ENCODE measurements at regions not wholly inside any gene's neighbourhood (a gene's known extent, or its start where the extent isn't known, plus 50 kb on each side); places are given as distances from the start of the nearest gene placed in this dataset.

GRCh38 chr18:3345452-3345851 lies 83.5 kb downstream of the MYL12B start:
- ChIA-PET CTCF (no interaction called here), POLR2A (ENCODE audit: unreplicated experiment) (interaction anchor here (0.6 kb wide), 1 partner anchor 326 kb away, joined by 8 read pairs; no protein-coding TSS in a partner anchor)
- no CpG with 5 or more reads among the region's 2 CpGs for WGBS, 2 experiments (ENCODE audit: extremely low coverage in 2 of 2, insufficient read length in 1 of 2)
- in situ Hi-C loops (cut with MboI; ENCODE audit: low sequenced_read_pairs), result no loop called here
- Histone ChIP-seq H2AK5ac (ENCODE audit: low read depth, low read length) (no peak overlapping the region), H3K18ac (ENCODE audit: low read depth, low read length) (no peak overlapping the region), H3K4ac (ENCODE audit: low read depth, low read length) (no peak overlapping the region), H4K5ac (ENCODE audit: low read depth, low read length) (no peak overlapping the region), H3K4me1 (ENCODE audit: control insufficient read depth, insufficient read depth, low read length) (peaks cover 6% of the 10 kb centered on the region), H3K9me1 (ENCODE audit: insufficient read depth, low read length) (no peaks in the 10 kb centered on the region; the same call in 1 of the 2 replicates), H4K8ac (ENCODE audit: low read depth in 2 of 2, low read length in 2 of 2) (no peak overlapping the region), H3K9me3 (ENCODE audit: control insufficient read depth, insufficient read depth, low read length) (no peaks in the 10 kb centered on the region), H3K4me2 (ENCODE audit: low read depth, low read length) (no peak overlapping the region; the same call in 1 of the 2 replicates), H3K4me3 (ENCODE audit: insufficient read depth, low read depth, low read length) (no peak overlapping the region), H3K14ac (replicated peaks; ENCODE audit: low read depth, low read length) (no peak overlapping the region), H2BK5ac (ENCODE audit: low read depth, low read length, poor library complexity, severe bottlenecking) (no peak overlapping the region), H3K36me3 (ENCODE audit: control insufficient read depth, insufficient read depth, low read length) (no peaks in the 10 kb centered on the region), H3K27me3 (ENCODE audit: control insufficient read depth, insufficient read depth, low read length) (no peaks in the 10 kb centered on the region), H4K20me1 (ENCODE audit: insufficient read depth, low read length) (no peaks in the 10 kb centered on the region), H3K9ac (ENCODE audit: low read depth, low read length) (no peak overlapping the region), H3K27ac (ENCODE audit: insufficient read depth, low read length) (no peak overlapping the region), H2BK20ac (ENCODE audit: low read depth, low read length) (no peak overlapping the region), H3K56ac (ENCODE audit: extremely low read depth, insufficient read depth, low read length) (no peak overlapping the region), H2BK15ac (ENCODE audit: low read depth, low read length) (no peak overlapping the region), H2AK9ac (replicated peaks; ENCODE audit: low read depth, low read length, poor library complexity) (no peak overlapping the region), H2BK120ac (ENCODE audit: low read depth, low read length) (no peak overlapping the region), H4K91ac (ENCODE audit: insufficient read depth, low read depth, low read length) (no peak overlapping the region), H3K23ac (ENCODE audit: low read depth, low read length) (no peak overlapping the region), H3K79me1 (ENCODE audit: low read depth in 1 of 2, low read length in 2 of 2) (no peaks in the 10 kb centered on the region), H2AFZ (replicated peaks; ENCODE audit: low read length, poor library complexity) (no peak overlapping the region)
- ATAC-seq (ENCODE audit: low read depth), result peak; percentile 36
- peak; percentile 68; the same call in 1 of the 2 replicates for TF ChIP-seq CEBPB (IDR thresholded peaks at IDR 0.05; ENCODE audit: low read depth, low read length)
- no peak for TF ChIP-seq POLR2A (IDR thresholded peaks at IDR 0.05; ENCODE audit: low read depth, low read length)
- no TSS peak for BruUV-seq (replicated peaks)
- dilution Hi-C loops (cut with HindIII; ENCODE audit: low sequenced_read_pairs, unreplicated experiment), result no loop called here
- DNase-seq, result peak; percentile 36
- intact Hi-C loops (cut with micrococcal nuclease), result no loop called here

Data from IMR-90 (cell line).